Astrocyte of the spinal cord (primary cell): ENCODE measurements at regions not wholly inside any gene's neighbourhood (a gene's known extent, or its start where the extent isn't known, plus 50 kb on each side); places are given as distances from the start of the nearest gene placed in this dataset.

ENCODE experiments used
- DNase-seq: peaks from one replicate; pipeline ENCODE4 v3.0.0; 2011; ENCODE audit warnings: low read depth, low spot score
- H3K4me3 ChIP-seq: 2 replicates; pipeline ENCODE4 v1.5.1; 2011; ENCODE audit warnings: low read depth, mild to moderate bottlenecking, low read length, moderate library complexity
- CTCF ChIP-seq: IDR thresholded peaks from 2 replicates; pipeline ENCODE4 v1.5.1; 2012; ENCODE audit warnings: low read depth, mild to moderate bottlenecking, low read length, inconsistent platforms
- in situ Hi-C: cut with HindIII; loops from 2 replicates; pipeline ENCODE4 v1.10.0; 2017; ENCODE audit warnings: low sequenced_read_pairs

- H3K4me3 ChIP-seq, result no peak overlapping the region
- in situ Hi-C loops, result no loop called here
- no peak for TF ChIP-seq CTCF
- DNase-seq, result no peak
These were observed 231.8 kb downstream of the SOD2 start for GRCh38 chr6:159461266-159461665.

- in situ Hi-C loops, result no loop called here
- TF ChIP-seq CTCF, result no peak
- no peak overlapping the region for H3K4me3 ChIP-seq
- DNase-seq, result no peak
These were observed 232.6 kb downstream of the SOD2 start for GRCh38 chr6:159460476-159460875.

GRCh38 chr6:159456349-159456748 lies 236.7 kb downstream of the SOD2 start:
- DNase-seq, result no peak
- TF ChIP-seq CTCF, result no peak
- H3K4me3 ChIP-seq, result no peak overlapping the region
- in situ Hi-C loops, result no loop called here

GRCh38 chr6:159455700-159456274 lies 237.3 kb downstream of the SOD2 start:
- in situ Hi-C loops, result no loop called here
- no peak overlapping the region for H3K4me3 ChIP-seq
- no peak for TF ChIP-seq CTCF
- DNase-seq, result no peak

- TF ChIP-seq CTCF, result no peak
- DNase-seq, result peak; percentile 22
- no peak overlapping the region for H3K4me3 ChIP-seq
- in situ Hi-C loops, result no loop called here
These were observed 242.1 kb downstream of the SOD2 start for GRCh38 chr6:159450815-159451465.

GRCh38 chr6:159446340-159446739 lies 246.7 kb downstream of the SOD2 start:
- no peak overlapping the region for H3K4me3 ChIP-seq
- DNase-seq, result no peak
- in situ Hi-C loops, result no loop called here
- no peak for TF ChIP-seq CTCF
